ENCODE measurements at regions not wholly inside any gene's neighbourhood (a gene's known extent, or its start where the extent isn't known, plus 50 kb on each side); places are given as distances from the start of the nearest gene placed in this dataset.

DNA sequence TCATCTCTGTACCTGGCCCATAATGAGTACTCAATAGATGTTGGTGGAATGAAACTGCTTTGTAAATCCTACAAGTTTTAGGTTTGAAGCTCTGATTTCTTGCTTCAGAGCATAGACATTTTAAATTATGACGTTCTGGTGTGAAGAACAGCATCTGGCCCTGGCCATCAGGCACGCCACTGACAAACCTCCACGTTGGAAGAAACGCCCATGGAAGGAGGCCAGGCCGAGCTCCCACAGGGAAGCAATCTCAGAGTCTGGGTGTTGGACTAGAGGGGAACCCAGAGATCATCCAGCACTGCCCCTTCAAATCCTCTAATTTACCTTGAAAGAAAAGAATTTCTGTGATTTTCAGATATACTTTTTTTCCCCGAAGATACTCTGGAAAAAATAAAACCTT, 328.1 kb upstream of the RGMA start:
- no peak for ATAC-seq (ENCODE audit: insufficient number of reproducible peaks, low FRiP score, low read depth)

GRCh38 chr15:93415576-93415975, 326.6 kb upstream of the RGMA start:
- H3K9me3 ChIP-seq = no peaks in the 10 kb centered on the region
- DNase-seq (ENCODE audit: low spot score) (no peak), ATAC-seq (ENCODE audit: insufficient number of reproducible peaks, low FRiP score, low read depth) (no peak)
- no peak overlapping the region for H3K27ac ChIP-seq
- H3K4me3 ChIP-seq = no peak overlapping the region
- TF ChIP-seq, protein P1, sequence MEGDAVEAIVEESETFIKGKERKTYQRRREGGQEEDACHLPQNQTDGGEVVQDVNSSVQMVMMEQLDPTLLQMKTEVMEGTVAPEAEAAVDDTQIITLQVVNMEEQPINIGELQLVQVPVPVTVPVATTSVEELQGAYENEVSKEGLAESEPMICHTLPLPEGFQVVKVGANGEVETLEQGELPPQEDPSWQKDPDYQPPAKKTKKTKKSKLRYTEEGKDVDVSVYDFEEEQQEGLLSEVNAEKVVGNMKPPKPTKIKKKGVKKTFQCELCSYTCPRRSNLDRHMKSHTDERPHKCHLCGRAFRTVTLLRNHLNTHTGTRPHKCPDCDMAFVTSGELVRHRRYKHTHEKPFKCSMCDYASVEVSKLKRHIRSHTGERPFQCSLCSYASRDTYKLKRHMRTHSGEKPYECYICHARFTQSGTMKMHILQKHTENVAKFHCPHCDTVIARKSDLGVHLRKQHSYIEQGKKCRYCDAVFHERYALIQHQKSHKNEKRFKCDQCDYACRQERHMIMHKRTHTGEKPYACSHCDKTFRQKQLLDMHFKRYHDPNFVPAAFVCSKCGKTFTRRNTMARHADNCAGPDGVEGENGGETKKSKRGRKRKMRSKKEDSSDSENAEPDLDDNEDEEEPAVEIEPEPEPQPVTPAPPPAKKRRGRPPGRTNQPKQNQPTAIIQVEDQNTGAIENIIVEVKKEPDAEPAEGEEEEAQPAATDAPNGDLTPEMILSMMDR (IDR thresholded peaks at IDR 0.05) = no peak
- H3K27me3 ChIP-seq (replicated peaks; ENCODE audit: insufficient read depth) = no peaks in the 10 kb centered on the region
- no peaks in the 10 kb centered on the region for H3K36me3 ChIP-seq
- H3K4me1 ChIP-seq (ENCODE audit: control insufficient read depth in 1 of 2, low read depth in 2 of 2) = no peaks in the 10 kb centered on the region

More for the DNA sequence above, 328.1 kb upstream of the RGMA start:
- TF ChIP-seq, protein P1 (IDR thresholded peaks at IDR 0.05) = no peak
- no peak overlapping the region for H3K4me3 ChIP-seq
- H3K9me3 ChIP-seq = no peaks in the 10 kb centered on the region
- no peaks in the 10 kb centered on the region for H3K27me3 ChIP-seq (replicated peaks; ENCODE audit: insufficient read depth)
- H3K36me3 ChIP-seq = no peaks in the 10 kb centered on the region
- DNase-seq (ENCODE audit: low spot score) = no peak
- no peaks in the 10 kb centered on the region for H3K4me1 ChIP-seq (ENCODE audit: control insufficient read depth in 1 of 2, low read depth in 2 of 2)
- H3K27ac ChIP-seq = no peak overlapping the region

- H3K4me1 ChIP-seq (ENCODE audit: control insufficient read depth in 1 of 2, low read depth in 2 of 2) = no peaks in the 10 kb centered on the region
- TF ChIP-seq, protein P1 (IDR thresholded peaks at IDR 0.05) = no peak
- ATAC-seq (ENCODE audit: insufficient number of reproducible peaks, low FRiP score, low read depth) = no peak
Measured at GRCh38 chr15:93414576-93415231, 325.7 kb upstream of the RGMA start.

GRCh38 chr15:93413745-93414144, 324.7 kb upstream of the RGMA start:
- no peaks in the 10 kb centered on the region for H3K9me3 ChIP-seq
- H3K27ac ChIP-seq = no peak overlapping the region
- DNase-seq (ENCODE audit: low spot score) = no peak
- H3K27me3 ChIP-seq (replicated peaks; ENCODE audit: insufficient read depth) = no peaks in the 10 kb centered on the region
- no peaks in the 10 kb centered on the region for H3K4me1 ChIP-seq (ENCODE audit: control insufficient read depth in 1 of 2, low read depth in 2 of 2)
- no peak overlapping the region for H3K4me3 ChIP-seq
- no peaks in the 10 kb centered on the region for H3K36me3 ChIP-seq
- TF ChIP-seq, protein P1 (IDR thresholded peaks at IDR 0.05) = no peak
- no peak for ATAC-seq (ENCODE audit: insufficient number of reproducible peaks, low FRiP score, low read depth)

More at GRCh38 chr15:93414576-93415231, 325.7 kb upstream of the RGMA start:
- DNase-seq (ENCODE audit: low spot score) = no peak
- Histone ChIP-seq H3K27ac (no peak overlapping the region), H3K36me3 (no peaks in the 10 kb centered on the region), H3K27me3 (replicated peaks; ENCODE audit: insufficient read depth) (no peaks in the 10 kb centered on the region), H3K9me3 (no peaks in the 10 kb centered on the region), H3K4me3 (no peak overlapping the region)

- no peak for ATAC-seq (ENCODE audit: insufficient number of reproducible peaks, low FRiP score, low read depth)
- no peaks in the 10 kb centered on the region for H3K9me3 ChIP-seq
- H3K4me1 ChIP-seq (ENCODE audit: control insufficient read depth in 1 of 2, low read depth in 2 of 2) = no peaks in the 10 kb centered on the region
- no peak overlapping the region for H3K27ac ChIP-seq
- H3K36me3 ChIP-seq = no peaks in the 10 kb centered on the region
- TF ChIP-seq, protein P1 (IDR thresholded peaks at IDR 0.05) = no peak
- no peaks in the 10 kb centered on the region for H3K27me3 ChIP-seq (replicated peaks; ENCODE audit: insufficient read depth)
- no peak for DNase-seq (ENCODE audit: low spot score)
- no peak overlapping the region for H3K4me3 ChIP-seq
Measured at GRCh38 chr15:93399121-93399520, 310.1 kb upstream of the RGMA start.
